Activated T-cell treated with anti-CD3 and anti-CD28 coated beads, Interleukin-2, amount 50 U/mL, for 1 hour (primary cell): ENCODE measurements at regions not wholly inside any gene's neighbourhood (a gene's known extent, or its start where the extent isn't known, plus 50 kb on each side); places are given as distances from the start of the nearest gene placed in this dataset.

Experiments
- DNase-seq: peaks from one replicate; pipeline ENCODE4 v3.0.0-alpha.2; 2020

- DNase-seq = no peak
These were observed 58.1 kb downstream of the KLF4 start for GRCh38 chr9:107431461-107431860.

- no peak for DNase-seq
These were observed 59.5 kb downstream of the KLF4 start for GRCh38 chr9:107430071-107430470.

GRCh38 chr9:107426126-107426525 is 63.4 kb downstream of the KLF4 start:
- no peak for DNase-seq

DNA sequence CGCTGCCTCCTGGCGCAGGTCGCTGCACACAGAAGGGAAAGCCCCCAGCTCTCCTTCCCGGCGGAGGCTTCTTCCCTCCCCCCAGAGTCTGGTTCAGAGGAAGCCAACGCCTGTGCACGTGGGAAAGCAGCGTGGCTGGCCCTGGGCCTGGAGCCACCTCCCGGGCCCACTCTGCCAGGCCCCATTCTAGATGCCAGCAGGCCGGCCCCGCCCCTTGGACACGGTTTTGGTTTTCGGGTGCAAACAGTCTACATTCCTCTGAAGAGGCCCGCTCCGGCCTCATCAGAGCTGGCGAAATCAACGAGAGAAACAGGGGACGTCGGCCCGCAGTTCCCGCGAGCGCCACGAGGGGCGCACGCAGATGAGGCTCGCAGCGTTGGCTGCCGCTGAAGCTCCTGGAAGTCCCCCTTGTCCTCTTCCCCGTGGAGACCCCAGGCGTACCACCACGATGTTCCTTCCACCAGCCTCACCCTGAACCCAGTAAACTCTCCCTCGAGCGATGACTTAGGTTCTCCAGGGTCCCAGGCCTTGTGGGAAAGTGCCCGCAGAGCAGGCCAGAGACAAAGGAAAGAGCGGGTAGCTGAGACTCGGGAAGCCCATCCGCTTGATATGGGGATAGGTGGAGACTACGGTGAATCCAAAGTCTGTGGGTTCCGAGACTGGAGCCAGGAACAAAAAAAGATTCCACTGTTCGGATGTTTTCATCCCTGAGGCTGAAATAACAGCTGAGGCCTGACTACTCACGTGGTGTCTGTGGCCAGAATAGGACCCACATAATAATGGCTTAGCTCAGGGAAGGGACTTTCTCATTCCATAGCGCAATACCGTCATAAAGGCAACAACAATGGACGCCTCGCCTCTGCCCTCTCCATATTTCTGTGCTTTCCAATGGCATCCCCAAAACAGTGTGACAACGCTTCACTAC is 64.2 kb downstream of the KLF4 start:
- peak; percentile 51 for DNase-seq

- no peak for DNase-seq
These were observed 66.0 kb downstream of the KLF4 start for GRCh38 chr9:107423540-107423939.

GRCh38 chr9:107422189-107423185 is 67.1 kb downstream of the KLF4 start:
- DNase-seq = no peak

DNA sequence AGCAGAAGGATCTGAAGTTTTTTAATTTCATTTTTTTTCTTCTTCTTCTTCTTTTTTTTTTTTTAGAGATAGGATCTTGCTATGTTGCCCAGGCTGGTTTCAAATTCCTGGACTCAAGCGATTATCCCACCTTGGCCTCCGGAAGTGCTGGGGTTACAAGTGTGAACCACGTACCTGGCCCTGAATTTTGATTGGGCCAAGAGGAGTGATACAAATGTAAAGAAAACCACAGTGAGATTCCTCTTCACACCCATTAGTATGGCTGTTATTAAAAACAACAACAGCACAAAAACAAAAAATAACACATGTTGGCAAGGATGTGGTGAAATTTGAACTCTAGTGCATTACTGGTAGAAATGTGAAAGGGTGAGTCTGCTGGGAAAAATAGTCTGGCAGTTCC is 79.1 kb downstream of the KLF4 start:
- no peak for DNase-seq

DNA sequence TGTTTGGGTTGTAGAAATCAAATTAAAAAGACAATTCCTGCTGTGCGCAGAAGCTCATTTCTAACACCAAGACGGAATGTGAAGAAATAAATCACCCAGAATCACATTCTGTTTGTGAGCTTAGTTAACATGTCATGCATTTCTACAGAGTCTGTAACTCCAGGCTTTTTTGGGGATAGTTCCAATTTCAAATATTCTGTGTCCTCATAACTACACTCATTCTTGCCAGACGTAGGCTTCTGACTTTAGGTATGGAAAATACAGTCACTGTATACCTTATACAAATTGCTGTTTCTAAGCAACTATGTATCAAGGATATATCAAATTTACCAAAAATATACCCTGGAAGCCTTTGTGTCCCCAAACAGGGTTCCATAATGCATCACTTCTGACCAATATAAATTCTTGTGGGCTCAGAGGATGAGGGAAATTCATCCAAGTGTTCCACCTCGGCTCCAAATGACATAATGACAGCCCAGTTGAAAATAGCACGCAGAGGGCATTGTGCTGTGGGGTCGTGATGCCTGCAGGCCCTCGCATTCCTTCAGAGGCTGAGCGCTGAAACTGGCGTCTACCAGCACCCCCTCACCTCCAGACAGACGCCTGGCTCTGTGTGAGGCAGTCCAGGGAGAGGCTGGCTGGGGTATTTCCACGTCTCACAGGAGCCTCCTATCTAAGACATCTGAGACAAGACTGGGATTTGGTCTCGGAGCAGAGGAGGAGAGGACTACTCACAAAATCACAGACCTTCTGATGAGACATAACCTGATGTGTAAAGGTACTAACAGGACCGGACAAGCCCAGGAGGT is 79.8 kb downstream of the KLF4 start:
- DNase-seq = no peak

DNA sequence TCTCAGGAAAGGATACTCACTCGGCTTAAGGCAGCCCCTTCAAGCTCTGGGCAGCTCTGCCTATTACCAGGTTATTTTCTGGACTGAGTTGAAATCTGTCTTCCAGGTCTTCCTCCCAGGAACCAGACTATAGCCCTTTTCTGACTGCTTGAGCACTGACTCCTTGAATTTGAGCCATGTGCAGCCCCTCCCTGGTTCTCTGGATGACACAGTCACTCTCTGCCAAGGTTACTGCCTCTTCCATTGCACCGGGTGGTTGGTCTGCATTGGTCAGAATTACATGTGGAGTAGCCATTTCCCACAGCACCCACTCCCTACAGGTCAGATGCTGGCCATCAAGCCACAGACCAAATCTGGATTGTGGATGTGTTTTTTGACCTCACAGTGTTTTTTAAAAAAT is 81.9 kb downstream of the KLF4 start:
- DNase-seq = no peak

DNA sequence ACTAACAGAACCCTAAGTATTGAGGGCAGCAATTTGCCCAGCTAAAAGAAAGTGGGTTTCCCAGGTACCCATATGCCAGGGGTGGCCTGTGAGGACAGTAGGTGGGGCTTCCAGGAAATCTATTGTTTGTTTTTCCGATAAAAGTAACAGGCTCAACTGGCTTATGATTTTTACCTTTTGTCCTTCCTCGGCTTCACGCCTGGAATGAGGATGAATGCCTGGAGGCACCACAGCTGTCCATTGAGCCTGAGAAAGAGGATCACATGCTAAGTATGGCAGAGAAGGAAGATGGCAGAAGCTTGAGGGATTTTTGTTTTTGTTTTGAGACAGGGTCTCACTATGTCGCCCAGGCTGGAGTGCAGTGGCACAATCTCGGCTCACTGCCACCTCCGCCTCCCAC is 84.1 kb downstream of the KLF4 start:
- DNase-seq = no peak

- no peak for DNase-seq
These were observed 84.8 kb downstream of the KLF4 start for GRCh38 chr9:107404736-107405135.

DNA sequence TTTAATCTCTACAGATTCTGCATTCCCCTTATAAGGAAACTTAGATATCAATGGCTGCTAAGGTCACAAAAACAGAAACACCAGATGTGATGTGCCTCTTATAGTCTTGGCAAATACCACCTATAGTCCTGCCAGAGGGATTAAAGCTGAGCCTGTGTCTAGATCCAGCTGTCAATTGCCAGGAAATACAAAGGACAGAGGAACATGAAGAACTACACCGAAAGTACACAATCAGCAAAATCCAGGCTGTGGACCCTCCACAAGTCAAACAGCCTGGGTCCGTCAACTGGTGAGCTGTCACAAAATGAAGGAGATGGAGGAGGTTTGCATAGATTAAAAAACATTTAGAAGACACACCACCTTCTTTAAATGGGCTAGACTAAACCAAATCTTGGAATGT is 85.4 kb downstream of the KLF4 start:
- no peak for DNase-seq

DNA sequence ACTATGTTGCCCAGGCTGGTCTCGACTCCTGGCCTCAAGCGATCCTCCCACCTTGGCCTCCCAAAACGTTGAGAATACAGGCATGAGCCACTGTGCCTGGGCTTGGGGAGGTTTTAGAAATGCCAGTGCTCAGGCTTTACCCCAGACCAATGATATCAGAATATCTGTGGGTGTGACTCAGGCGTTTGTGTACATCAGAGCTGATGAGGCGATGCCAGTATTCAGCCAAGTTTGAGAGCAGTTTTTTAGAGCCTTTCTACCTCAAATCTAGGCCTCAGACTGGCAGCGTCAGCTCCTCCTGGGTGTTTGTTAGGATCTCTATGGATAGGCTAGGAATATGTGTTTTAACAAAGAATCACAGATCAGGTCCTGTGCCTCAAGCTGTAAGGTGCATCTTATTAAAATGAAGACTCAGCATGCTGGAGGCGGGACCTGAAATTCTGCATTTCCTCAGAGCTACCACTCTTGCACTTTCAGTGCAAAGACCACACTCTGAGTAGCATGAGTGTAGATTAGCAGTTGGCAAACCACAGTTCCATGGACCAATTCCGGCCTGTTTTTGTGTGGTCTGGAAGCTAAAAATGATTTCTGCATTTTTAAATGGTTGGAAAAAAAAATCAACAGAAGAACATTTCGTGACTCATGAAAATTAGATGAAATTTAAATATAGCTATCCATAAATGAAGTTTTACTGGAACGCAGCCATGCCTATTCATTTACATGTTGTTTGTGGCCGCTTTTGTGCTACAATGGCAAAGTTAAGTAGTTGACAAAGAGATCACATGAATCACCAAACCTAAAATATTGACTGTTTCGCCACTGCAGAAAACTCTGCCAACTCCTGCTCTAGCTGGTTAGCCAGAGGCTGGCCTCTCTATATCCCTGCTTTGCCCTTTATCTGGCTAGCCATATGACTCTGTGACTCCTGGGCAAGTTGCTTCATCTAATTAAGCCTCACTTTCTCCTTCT is 92.2 kb downstream of the KLF4 start:
- no peak for DNase-seq

GRCh38 chr9:107394264-107394663 is 95.3 kb downstream of the KLF4 start:
- DNase-seq = no peak

DNA sequence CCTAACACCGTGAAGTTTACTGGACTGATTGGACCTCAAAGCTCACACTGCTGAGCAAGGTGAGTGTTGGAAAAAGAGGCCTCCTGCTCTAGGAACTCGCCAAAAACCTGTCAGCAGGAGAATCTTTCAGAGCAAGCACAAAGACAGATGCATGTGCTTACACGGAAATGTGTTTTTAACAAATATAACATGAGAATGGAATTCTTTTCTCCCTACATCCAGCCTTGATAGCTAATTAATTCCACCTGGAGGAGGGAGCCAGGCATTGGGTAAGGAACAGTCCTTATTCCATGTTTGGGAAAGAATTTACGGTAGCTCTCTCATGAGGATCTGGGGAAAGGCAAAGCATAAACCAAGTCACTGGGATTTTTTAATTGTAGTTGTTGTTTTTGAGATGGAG is 98.8 kb downstream of the KLF4 start:
- no peak for DNase-seq

DNA sequence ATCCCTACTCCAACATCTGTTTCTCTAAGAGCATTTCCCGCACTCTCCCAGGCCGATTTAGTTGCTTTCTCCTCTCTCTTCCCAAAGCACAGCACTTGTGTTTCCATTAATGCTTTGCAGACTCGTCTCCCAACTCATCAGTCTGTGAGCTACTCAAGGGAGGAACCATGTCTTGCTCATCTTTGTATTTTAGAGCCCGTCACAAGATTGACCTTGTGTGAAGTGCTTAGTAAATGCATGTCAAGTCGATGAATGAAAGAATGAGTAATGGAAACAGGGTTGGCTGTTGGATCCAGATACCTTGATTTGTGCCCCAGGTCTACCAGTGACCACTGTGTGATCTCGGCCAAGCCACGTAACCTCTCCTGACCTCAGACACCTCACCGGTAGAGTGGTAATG is 99.3 kb downstream of the KLF4 start:
- no peak for DNase-seq

- no peak for DNase-seq
These were observed 99.9 kb downstream of the KLF4 start for GRCh38 chr9:107389617-107390071.

- DNase-seq = no peak
These were observed 100.7 kb downstream of the KLF4 start for GRCh38 chr9:107388890-107389289.

GRCh38 chr9:107387409-107387808 is 102.2 kb downstream of the KLF4 start:
- DNase-seq = no peak

GRCh38 chr9:107386396-107386795 is 103.2 kb downstream of the KLF4 start:
- DNase-seq = no peak
